DMS 273 (cell line): ENCODE measurements at regions not wholly inside any gene's neighbourhood (a gene's known extent, or its start where the extent isn't known, plus 50 kb on each side); places are given as distances from the start of the nearest gene placed in this dataset.
"Not testable (repeated sequence)": the region's sequence is repeated elsewhere in the genome, so short reads cannot be mapped to it uniquely, and the experiment has no call there.

Source experiments
- DNase-seq: peaks from one replicate; lab custom pipeline; 2025; ENCODE audit not compliant: unreplicated experiment; lab: John Stamatoyannopoulos, UW

GRCh38 chr4:187467224-187467623 lies 528.3 kb upstream of the ZFP42 start:
- no peak for DNase-seq

- DNase-seq: no peak
Measured at GRCh38 chr4:187469627-187470026, 525.9 kb upstream of the ZFP42 start.

GRCh38 chr4:187470061-187470460 lies 525.5 kb upstream of the ZFP42 start:
- DNase-seq: no peak

GRCh38 chr4:187474238-187474637 lies 521.3 kb upstream of the ZFP42 start:
- no peak for DNase-seq

GRCh38 chr4:187475901-187476300 lies 519.7 kb upstream of the ZFP42 start:
- DNase-seq: no peak

- no peak for DNase-seq
Measured at GRCh38 chr4:187477224-187477623, 518.3 kb upstream of the ZFP42 start.

GRCh38 chr4:187478292-187479140 lies 517.1 kb upstream of the ZFP42 start:
- no peak for DNase-seq

GRCh38 chr4:187479511-187479910 lies 516.1 kb upstream of the ZFP42 start:
- no peak for DNase-seq

GRCh38 chr4:187480146-187481145 lies 515.1 kb upstream of the ZFP42 start:
- DNase-seq: no peak

- DNase-seq: no peak
Measured at GRCh38 chr4:187484186-187484585, 511.4 kb upstream of the ZFP42 start.

GRCh38 chr4:187485676-187486075 lies 509.9 kb upstream of the ZFP42 start:
- no peak for DNase-seq

- DNase-seq: no peak
Measured at GRCh38 chr4:187491286-187491685, 504.3 kb upstream of the ZFP42 start.

- DNase-seq: no peak
Measured at GRCh38 chr4:187491959-187492358, 503.6 kb upstream of the ZFP42 start.

- no peak for DNase-seq
Measured at GRCh38 chr4:187493661-187494060, 501.9 kb upstream of the ZFP42 start.

- no peak for DNase-seq
Measured at GRCh38 chr4:187499956-187500355, 495.6 kb upstream of the ZFP42 start.

- no peak for DNase-seq
Measured at GRCh38 chr4:187500796-187501195, 494.8 kb upstream of the ZFP42 start.

GRCh38 chr4:187501731-187502130 lies 493.8 kb upstream of the ZFP42 start:
- no peak for DNase-seq

- no peak for DNase-seq
Measured at GRCh38 chr4:187504974-187505797, 490.4 kb upstream of the ZFP42 start.

- not testable (repeated sequence) for DNase-seq
Measured at GRCh38 chr4:187505798-187506141, 489.8 kb upstream of the ZFP42 start.

- no peak for DNase-seq
Measured at GRCh38 chr4:187516224-187516623, 479.3 kb upstream of the ZFP42 start.

GRCh38 chr4:187541666-187542065 lies 453.9 kb upstream of the ZFP42 start:
- DNase-seq: no peak
